ENCODE measurements at regions not wholly inside any gene's neighbourhood (a gene's known extent, or its start where the extent isn't known, plus 50 kb on each side); places are given as distances from the start of the nearest gene placed in this dataset.

- no peak overlapping the region for H3K27ac ChIP-seq (ENCODE audit: extremely low read depth, low read depth, low read length)
- in situ Hi-C loops (cut with MboI) = no loop called here
- no peaks in the 10 kb centered on the region for H3K79me2 ChIP-seq (ENCODE audit: control insufficient read depth, insufficient read depth, low read length)
- TF ChIP-seq NR4A1 (CRISPR knock-in tag; IDR thresholded peaks at IDR 0.05) (no peak), NR4A1 (tag; IDR thresholded peaks at IDR 0.05) (no peak), ID3 (CRISPR knock-in tag; IDR thresholded peaks at IDR 0.05) (no peak), ID3 (tag; IDR thresholded peaks at IDR 0.05) (no peak), ZNF57 (CRISPR knock-in tag; IDR thresholded peaks at IDR 0.05) (no peak), ZBTB43 (CRISPR knock-in tag; IDR thresholded peaks at IDR 0.05) (no peak), CREB5 (CRISPR knock-in tag; IDR thresholded peaks at IDR 0.05) (no peak), THRB (CRISPR knock-in tag; conservative IDR thresholded peaks at IDR 0.05) (no peak), TGIF2 (CRISPR knock-in tag; IDR thresholded peaks at IDR 0.05) (no peak), WHSC1 (IDR thresholded peaks at IDR 0.05; ENCODE audit: low read length) (no peak)
- intact Hi-C loops (cut with micrococcal nuclease) = no loop called here
- peaks cover 0 to 13% of the 10 kb centered on the region in 2 experiments; a peak in 1 of 5 replicates for H3K27me3 ChIP-seq (ENCODE audit: control insufficient read depth in 2 of 2, insufficient read depth in 2 of 2, low read length in 2 of 2)
- H3K9me1 ChIP-seq (ENCODE audit: control insufficient read depth, insufficient read depth, low read length) = no peaks in the 10 kb centered on the region
- ChIA-PET POLR2A (no interaction called here), CTCF (ENCODE audit: low intra/inter-chr PET ratio) (no interaction called here)
- no peaks in the 10 kb centered on the region for H3K4me1 ChIP-seq (replicated peaks in 1 of 2; ENCODE audit: control insufficient read depth in 2 of 2, insufficient read depth in 2 of 2, low read length in 2 of 2)
- no peak for FAIRE-seq
- no peaks in the 10 kb centered on the region for H4K20me1 ChIP-seq (replicated peaks; ENCODE audit: control insufficient read depth, insufficient read depth, low read length)
- BruUV-seq (replicated peaks) = no TSS peak
- 2% methylated on average over 9 of the region's 10 CpGs for WGBS (ENCODE audit: insufficient coverage, low coverage, missing lambda C conversion rate)
- H3K36me3 ChIP-seq (ENCODE audit: control insufficient read depth, insufficient read depth, low read length) = no peaks in the 10 kb centered on the region
- H3K9ac ChIP-seq (ENCODE audit: insufficient read depth in 1 of 2, low read depth in 2 of 2, low read length in 2 of 2) = no peak overlapping the region
- H3K9me3 ChIP-seq (replicated peaks; ENCODE audit: control insufficient read depth, insufficient read depth, low read depth, low read length) = no peaks in the 10 kb centered on the region
- ATAC-seq = no peak
- no peak for DNase-seq (ENCODE audit: extremely low read depth in 1 of 4, low spot score in 3 of 4)
- no peak overlapping the region for H3K4me2 ChIP-seq (ENCODE audit: insufficient read depth, low read length)
- H3K4me3 ChIP-seq = no peak overlapping the region
- no peak overlapping the region for H2AFZ ChIP-seq (ENCODE audit: low read depth, low read length)
Measured at GRCh38 chr9:86424251-86424891, 70.2 kb upstream of the TUT7 start.

Measured in K562 (cell line).